A673 (cell line): ENCODE measurements at regions not wholly inside any gene's neighbourhood (a gene's known extent, or its start where the extent isn't known, plus 50 kb on each side); places are given as distances from the start of the nearest gene placed in this dataset.

ENCODE experiments used
- BruUV-seq: library from RNA; stranded (reverse); fragments of 400-500 nt; replicated peaks from 2 replicates; lab custom pipeline; 2021; lab: Mats Ljungman, UMichigan
- CTCF ChIA-PET: fragments of 300-600 bp; sonication (Branson Sonifier 250); formaldehyde crosslinking; loops from one replicate; lab custom pipeline; 2022; ENCODE audit warnings: antibody characterized with exemption; lab: Charles Lee
- POLR2A ChIA-PET: fragments of 300-600 bp; sonication (Branson Sonifier 250); formaldehyde crosslinking; loops from one replicate; lab custom pipeline; 2022; ENCODE audit warnings: antibody characterized with exemption; ENCODE audit not compliant: low non-redundant PET; lab: Charles Lee
- DNase-seq: peaks from one replicate; pipeline ENCODE4 v3.0.0-alpha.2; 2015; ENCODE audit warnings: low spot score
- H3K27ac ChIP-seq: fragments of 200-600 bp; sonication (generic); 2 replicates; pipeline ENCODE4 v1.5.1; 2016; ENCODE audit warnings: mixed run types, low read depth, mild to moderate bottlenecking, mixed read lengths, antibody characterized with exemption, low read length; ENCODE audit not compliant: poor library complexity, severe bottlenecking
- H3K27me3 ChIP-seq: fragments of 200-600 bp; sonication (generic); replicated peaks from 2 replicates; pipeline ENCODE4 v1.6.1; 2017; ENCODE audit warnings: mixed run types, low read depth, mild to moderate bottlenecking, mixed read lengths, antibody characterized with exemption, low read length; ENCODE audit not compliant: insufficient read depth, poor library complexity
- H3K36me3 ChIP-seq: fragments of 200-600 bp; sonication (generic); 2 replicates; pipeline ENCODE4 v1.6.1; 2016; ENCODE audit warnings: mixed run types, mild to moderate bottlenecking, mixed read lengths, antibody characterized with exemption, low read length; ENCODE audit not compliant: insufficient read depth, poor library complexity, severe bottlenecking
- H3K4me1 ChIP-seq: fragments of 200-600 bp; sonication (generic); 2 replicates; pipeline ENCODE4 v1.6.1; 2017; ENCODE audit warnings: mixed run types, mild to moderate bottlenecking, mixed read lengths, antibody characterized with exemption, low read length; ENCODE audit not compliant: insufficient read depth, poor library complexity, severe bottlenecking
- H3K4me3 ChIP-seq: fragments of 200-600 bp; sonication (generic); 2 replicates; pipeline ENCODE4 v1.5.1; 2016; ENCODE audit warnings: low read depth, mixed run types, mild to moderate bottlenecking, mixed read lengths, low read length; ENCODE audit not compliant: poor library complexity, severe bottlenecking
- H3K9me3 ChIP-seq: fragments of 200-600 bp; sonication (generic); 2 replicates; pipeline ENCODE4 v1.6.1; 2016; ENCODE audit warnings: mixed run types, low read depth, mild to moderate bottlenecking, mixed read lengths, antibody characterized with exemption, low read length; ENCODE audit not compliant: poor library complexity, severe bottlenecking
- CTCF ChIP-seq: fragments of 300-800, 200-600 bp; sonication (generic); conservative IDR thresholded peaks from 2 replicates; pipeline ENCODE4 v1.5.1; 2017; ENCODE audit warnings: low read depth, mild to moderate bottlenecking, antibody characterized with exemption, low read length, moderate library complexity, mixed read lengths
- EZH2 ChIP-seq: fragments of 200-600 bp; sonication (generic); IDR thresholded peaks from 2 replicates; pipeline ENCODE4 v1.6.1; 2017; ENCODE audit warnings: borderline replicate concordance, low read depth, mild to moderate bottlenecking, mixed read lengths, antibody characterized with exemption, low read length; ENCODE audit not compliant: poor library complexity, severe bottlenecking
- intact Hi-C: fragments of 100-400 bp; cut with micrococcal nuclease; formaldehyde crosslinking; loops from one replicate; pipeline ENCODE4 v1.10.0; 2022; ENCODE audit not compliant: unreplicated experiment

GRCh38 chr12:124142395-124143035 lies 152.4 kb upstream of the RFLNA start:
- no TSS peak for BruUV-seq
- H3K27ac ChIP-seq: no peak overlapping the region
- no peak for TF ChIP-seq CTCF
- TF ChIP-seq EZH2: no peak
- DNase-seq: no peak
- no peaks in the 10 kb centered on the region for H3K27me3 ChIP-seq
- H3K4me3 ChIP-seq: no peak overlapping the region
- no peaks in the 10 kb centered on the region for H3K4me1 ChIP-seq
- ChIA-PET CTCF (no interaction called here), POLR2A (no interaction called here)
- H3K9me3 ChIP-seq: peaks cover 5% of the 10 kb centered on the region
- intact Hi-C loops: no loop called here
- H3K36me3 ChIP-seq: no peaks in the 10 kb centered on the region

- no peak for TF ChIP-seq EZH2
- TF ChIP-seq CTCF: no peak
- Histone ChIP-seq H3K9me3 (no peaks in the 10 kb centered on the region), H3K27ac (no peak overlapping the region), H3K36me3 (no peaks in the 10 kb centered on the region), H3K4me3 (no peak overlapping the region), H3K27me3 (no peaks in the 10 kb centered on the region), H3K4me1 (no peaks in the 10 kb centered on the region)
- no TSS peak for BruUV-seq
- ChIA-PET CTCF (no interaction called here), POLR2A (no interaction called here)
- DNase-seq: no peak
- intact Hi-C loops: no loop called here
These were observed 151.2 kb upstream of the RFLNA start for GRCh38 chr12:124143726-124144125.

- Histone ChIP-seq H3K4me3 (no peak overlapping the region), H3K9me3 (no peaks in the 10 kb centered on the region), H3K4me1 (no peaks in the 10 kb centered on the region), H3K27me3 (no peaks in the 10 kb centered on the region), H3K27ac (no peak overlapping the region), H3K36me3 (no peaks in the 10 kb centered on the region)
- intact Hi-C loops: no loop called here
- POLR2A ChIA-PET: no interaction called here
- no TSS peak for BruUV-seq
- CTCF ChIA-PET: no interaction called here
- no peak for DNase-seq
- TF ChIP-seq CTCF (no peak), EZH2 (no peak)
These were observed 150.2 kb upstream of the RFLNA start for GRCh38 chr12:124144531-124145194.
